GM23338 (cell line): ENCODE measurements at regions not wholly inside any gene's neighbourhood (a gene's known extent, or its start where the extent isn't known, plus 50 kb on each side); places are given as distances from the start of the nearest gene placed in this dataset.

Experiments used
- ATAC-seq: fragments of 200-7000 bp; cut with Tn5 transposase; 3 replicates; pipeline ENCODE4 v1.9.1; 2020
- DNase-seq: peaks from one replicate; pipeline ENCODE4 v3.0.0-alpha.2; 2015; ENCODE audit warnings: low spot score
- H2AFZ ChIP-seq: fragments of 200-600 bp; sonication (generic); 2 replicates; pipeline ENCODE4 v1.8.0; 2016; ENCODE audit warnings: antibody characterized with exemption, mild to moderate bottlenecking, moderate library complexity
- H3F3A ChIP-seq: fragments of 200-600 bp; sonication (generic); replicated peaks from 2 replicates; pipeline ENCODE4 v1.8.0; 2017; ENCODE audit warnings: antibody characterized with exemption, mixed run types, low read depth
- H3K27ac ChIP-seq: fragments of 200-600 bp; sonication (generic); 2 replicates; pipeline ENCODE4 v1.6.1; 2016; ENCODE audit warnings: low read depth
- H3K27me3 ChIP-seq: fragments of 200-600 bp; sonication (generic); 2 replicates; pipeline ENCODE4 v1.8.0; 2016; ENCODE audit warnings: mild to moderate bottlenecking, mixed run types, moderate library complexity; ENCODE audit not compliant: insufficient read depth
- H3K36me3 ChIP-seq: fragments of 200-600 bp; sonication (generic); 2 replicates; pipeline ENCODE4 v1.8.0; 2016; ENCODE audit warnings: mild to moderate bottlenecking; ENCODE audit not compliant: insufficient read depth
- H3K4me1 ChIP-seq: fragments of 200-600 bp; sonication (generic); 2 replicates; pipeline ENCODE4 v1.8.0; 2016; ENCODE audit warnings: mild to moderate bottlenecking, moderate library complexity; ENCODE audit not compliant: insufficient read depth
- H3K4me2 ChIP-seq: fragments of 200-600 bp; sonication (generic); 2 replicates; pipeline ENCODE4 v1.7.1; 2017; ENCODE audit warnings: mixed run types
- H3K4me3 ChIP-seq: fragments of 200-600 bp; sonication (generic); 2 replicates; pipeline ENCODE4 v1.6.1; 2016; ENCODE audit warnings: mixed run types
- H3K79me2 ChIP-seq: fragments of 200-600 bp; sonication (generic); replicated peaks from 2 replicates; pipeline ENCODE4 v1.8.0; 2017; ENCODE audit warnings: mild to moderate bottlenecking; ENCODE audit not compliant: insufficient read depth
- H3K9me2 ChIP-seq: fragments of 200-600 bp; sonication (generic); 2 replicates; pipeline ENCODE4 v1.8.0; 2017; ENCODE audit not compliant: insufficient read depth
- H4K20me1 ChIP-seq: fragments of 200-600 bp; sonication (generic); replicated peaks from 2 replicates; pipeline ENCODE4 v1.8.0; 2017; ENCODE audit warnings: mild to moderate bottlenecking; ENCODE audit not compliant: insufficient read depth
- H3K27ac Mint-ChIP-seq: 2 replicates; pipeline ENCODE4 v1.8.0; 2020; ENCODE audit warnings: inconsistent platforms, mild to moderate bottlenecking, moderate library complexity, mixed read lengths
- H3K27me3 Mint-ChIP-seq: 3 replicates; pipeline ENCODE4 v1.8.0; 2022; ENCODE audit warnings: low read depth, mild to moderate bottlenecking, moderate library complexity, mixed read lengths, inconsistent platforms; ENCODE audit not compliant: insufficient read depth, poor library complexity
- H3K36me3 Mint-ChIP-seq: 3 replicates; pipeline ENCODE4 v1.8.0; 2021; ENCODE audit warnings: low read depth, mild to moderate bottlenecking, inconsistent platforms, moderate library complexity, mixed read lengths
- H3K4me1 Mint-ChIP-seq: 3 replicates; pipeline ENCODE4 v1.8.0; 2020; ENCODE audit warnings: mild to moderate bottlenecking, inconsistent platforms, mixed read lengths
- H3K4me3 Mint-ChIP-seq: 3 replicates; pipeline ENCODE4 v1.8.0; 2021; ENCODE audit warnings: moderate library complexity, mild to moderate bottlenecking, inconsistent platforms, mixed read lengths
- H3K9me3 Mint-ChIP-seq: 3 replicates; pipeline ENCODE4 v1.8.0; 2020; ENCODE audit warnings: moderate library complexity, mild to moderate bottlenecking, inconsistent platforms, mixed read lengths
- EZH2 ChIP-seq: fragments of 200-600 bp; sonication (generic); IDR thresholded peaks from one replicate; pipeline ENCODE4 v1.8.0; 2017; ENCODE audit warnings: antibody characterized with exemption, mild to moderate bottlenecking, low read depth; ENCODE audit not compliant: unreplicated experiment
- EZH2phosphoT487 ChIP-seq: fragments of 200-600 bp; sonication (generic); IDR thresholded peaks from one replicate; pipeline ENCODE4 v1.8.1; 2018; ENCODE audit warnings: antibody characterized with exemption; ENCODE audit not compliant: unreplicated experiment
- JUNB ChIP-seq: IDR thresholded peaks from one replicate; pipeline ENCODE4 v1.6.1; 2016; ENCODE audit warnings: antibody characterized with exemption; ENCODE audit not compliant: unreplicated experiment
- NANOG ChIP-seq: IDR thresholded peaks from 2 replicates; pipeline ENCODE4 v1.6.1; 2016; ENCODE audit warnings: antibody characterized with exemption, borderline replicate concordance
- ZNF331 ChIP-seq: fragments of 250-450 bp; sonication (Bioruptor Pico); IDR thresholded peaks from 2 replicates; pipeline ENCODE4 v1.5.0; 2020; ENCODE audit warnings: low read depth, mild to moderate bottlenecking, moderate library complexity
- ZNF462 ChIP-seq: fragments of 250-450 bp; sonication (Bioruptor Pico); IDR thresholded peaks from 2 replicates; pipeline ENCODE4 v1.5.0; 2020; ENCODE audit warnings: mild to moderate bottlenecking, moderate library complexity
- TF ChIP-seq, protein P1 (sequence below), 2 experiments: fragments of 200-600 bp in 1 of 2; sonication (generic) in 1 of 2; conservative IDR thresholded peaks; 2 replicates each; pipeline versions ENCODE4 v1.5.1 to v1.6.1; 2016 to 2017; ENCODE audit warnings: antibody characterized with exemption in 2 of 2, low read depth in 2 of 2, mild to moderate bottlenecking in 2 of 2, moderate library complexity in 1 of 2

DNA sequence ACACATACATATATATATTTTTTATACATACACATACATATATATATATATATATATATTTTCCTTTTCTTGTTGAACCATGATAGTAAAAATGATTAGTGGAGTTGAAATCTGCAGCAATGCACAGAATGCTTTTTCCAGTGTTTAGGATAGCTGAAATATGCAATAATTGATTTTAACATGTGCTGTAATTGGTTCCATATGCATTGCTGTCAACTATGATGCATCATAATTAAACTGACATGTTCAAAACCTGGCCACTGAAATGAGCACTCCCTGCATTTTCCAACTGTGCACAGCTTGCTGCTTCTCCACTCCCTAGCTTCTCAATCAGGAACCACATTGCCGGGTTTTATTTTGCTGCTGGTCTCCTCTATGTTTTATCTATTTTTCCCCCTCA, 358.3 kb downstream of the PAX1 start:
- H3K27ac Mint-ChIP-seq = no peak overlapping the region
- peaks cover 6% of the 10 kb centered on the region; the same call in 1 of the 2 replicates for H3K4me1 ChIP-seq
- no peak overlapping the region for H3K4me2 ChIP-seq
- no peaks in the 10 kb centered on the region for H4K20me1 ChIP-seq
- no peak for ATAC-seq
- H3K9me2 ChIP-seq = peaks cover 9% of the 10 kb centered on the region; the same call in 1 of the 2 replicates
- TF ChIP-seq JUNB (no peak), NANOG (no peak), EZH2 (no peak), EZH2phosphoT487 (no peak), ZNF331 (no peak)
- TF ChIP-seq, protein P1, sequence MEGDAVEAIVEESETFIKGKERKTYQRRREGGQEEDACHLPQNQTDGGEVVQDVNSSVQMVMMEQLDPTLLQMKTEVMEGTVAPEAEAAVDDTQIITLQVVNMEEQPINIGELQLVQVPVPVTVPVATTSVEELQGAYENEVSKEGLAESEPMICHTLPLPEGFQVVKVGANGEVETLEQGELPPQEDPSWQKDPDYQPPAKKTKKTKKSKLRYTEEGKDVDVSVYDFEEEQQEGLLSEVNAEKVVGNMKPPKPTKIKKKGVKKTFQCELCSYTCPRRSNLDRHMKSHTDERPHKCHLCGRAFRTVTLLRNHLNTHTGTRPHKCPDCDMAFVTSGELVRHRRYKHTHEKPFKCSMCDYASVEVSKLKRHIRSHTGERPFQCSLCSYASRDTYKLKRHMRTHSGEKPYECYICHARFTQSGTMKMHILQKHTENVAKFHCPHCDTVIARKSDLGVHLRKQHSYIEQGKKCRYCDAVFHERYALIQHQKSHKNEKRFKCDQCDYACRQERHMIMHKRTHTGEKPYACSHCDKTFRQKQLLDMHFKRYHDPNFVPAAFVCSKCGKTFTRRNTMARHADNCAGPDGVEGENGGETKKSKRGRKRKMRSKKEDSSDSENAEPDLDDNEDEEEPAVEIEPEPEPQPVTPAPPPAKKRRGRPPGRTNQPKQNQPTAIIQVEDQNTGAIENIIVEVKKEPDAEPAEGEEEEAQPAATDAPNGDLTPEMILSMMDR (conservative IDR thresholded peaks at IDR 0.05; ENCODE audit: low read depth in 2 of 2) = no peak
- no peaks in the 10 kb centered on the region for H3K27me3 ChIP-seq
- H3K36me3 ChIP-seq = no peaks in the 10 kb centered on the region; the same call in 1 of the 2 replicates
- no peak overlapping the region for H3K4me3 Mint-ChIP-seq
- no peak overlapping the region for H3K27ac ChIP-seq
- no peaks in the 10 kb centered on the region for H3K9me3 Mint-ChIP-seq
- peaks cover 10% of the 10 kb centered on the region; the same call in 2 of the 3 replicates for H3K4me1 Mint-ChIP-seq
- no peaks in the 10 kb centered on the region for H3F3A ChIP-seq
- no peaks in the 10 kb centered on the region for H3K36me3 Mint-ChIP-seq
- H3K27me3 Mint-ChIP-seq = no peaks in the 10 kb centered on the region
- no peak for DNase-seq
- no peak overlapping the region for H3K4me3 ChIP-seq
- no peaks in the 10 kb centered on the region for H3K79me2 ChIP-seq
- no peak overlapping the region for H2AFZ ChIP-seq

GRCh38 chr20:22062874-22063273, 357.4 kb downstream of the PAX1 start:
- no peaks in the 10 kb centered on the region for H3K9me3 Mint-ChIP-seq

GRCh38 chr20:22060610-22061009, 355.1 kb downstream of the PAX1 start:
- H3K27me3 Mint-ChIP-seq = no peaks in the 10 kb centered on the region
- H3K27me3 ChIP-seq = no peaks in the 10 kb centered on the region
- no peaks in the 10 kb centered on the region for H3K36me3 ChIP-seq
- ATAC-seq (no peak), DNase-seq (no peak)
- H2AFZ ChIP-seq = no peak overlapping the region
- no peaks in the 10 kb centered on the region for H3K36me3 Mint-ChIP-seq
- H3K4me3 Mint-ChIP-seq = no peak overlapping the region
- H3K9me2 ChIP-seq = peaks cover 9% of the 10 kb centered on the region; the same call in 1 of the 2 replicates
- H4K20me1 ChIP-seq = no peaks in the 10 kb centered on the region
- no peaks in the 10 kb centered on the region for H3F3A ChIP-seq
- no peaks in the 10 kb centered on the region for H3K79me2 ChIP-seq
- no peak overlapping the region for H3K4me2 ChIP-seq
- H3K4me1 ChIP-seq = peaks cover 6% of the 10 kb centered on the region; the same call in 1 of the 2 replicates
- H3K27ac Mint-ChIP-seq = no peak overlapping the region
- peaks cover 10% of the 10 kb centered on the region; the same call in 2 of the 3 replicates for H3K4me1 Mint-ChIP-seq
- H3K9me3 Mint-ChIP-seq = no peaks in the 10 kb centered on the region
- no peak overlapping the region for H3K4me3 ChIP-seq
- H3K27ac ChIP-seq = no peak overlapping the region
- no peak for TF ChIP-seq ZNF462 (CRISPR knock-in tag)
- no peak for TF ChIP-seq JUNB

More at GRCh38 chr20:22062874-22063273, 357.4 kb downstream of the PAX1 start:
- Mint-ChIP-seq H3K27me3 (no peaks in the 10 kb centered on the region), H3K27ac (no peak overlapping the region), H3K36me3 (no peaks in the 10 kb centered on the region), H3K4me1 (peaks cover 10% of the 10 kb centered on the region; the same call in 2 of the 3 replicates), H3K4me3 (no peak overlapping the region)
- Histone ChIP-seq H3F3A (no peaks in the 10 kb centered on the region), H3K4me2 (peak overlapping the region; percentile 43; the same call in 1 of the 2 replicates), H3K27ac (no peak overlapping the region), H4K20me1 (no peaks in the 10 kb centered on the region), H3K79me2 (no peaks in the 10 kb centered on the region), H3K9me2 (peaks cover 9% of the 10 kb centered on the region; the same call in 1 of the 2 replicates), H3K4me1 (peaks cover 6% of the 10 kb centered on the region; the same call in 1 of the 2 replicates), H2AFZ (peak overlapping the region; percentile 52; the same call in 1 of the 2 replicates), H3K27me3 (no peaks in the 10 kb centered on the region), H3K36me3 (no peaks in the 10 kb centered on the region), H3K4me3 (no peak overlapping the region)
- no peak for TF ChIP-seq NANOG
- ATAC-seq = no peak
- DNase-seq = no peak
